ENCODE measurements at regions not wholly inside any gene's neighbourhood (a gene's known extent, or its start where the extent isn't known, plus 50 kb on each side); places are given as distances from the start of the nearest gene placed in this dataset.
"Not testable (repeated sequence)": the region's sequence is repeated elsewhere in the genome, so short reads cannot be mapped to it uniquely, and the experiment has no call there.

DNA sequence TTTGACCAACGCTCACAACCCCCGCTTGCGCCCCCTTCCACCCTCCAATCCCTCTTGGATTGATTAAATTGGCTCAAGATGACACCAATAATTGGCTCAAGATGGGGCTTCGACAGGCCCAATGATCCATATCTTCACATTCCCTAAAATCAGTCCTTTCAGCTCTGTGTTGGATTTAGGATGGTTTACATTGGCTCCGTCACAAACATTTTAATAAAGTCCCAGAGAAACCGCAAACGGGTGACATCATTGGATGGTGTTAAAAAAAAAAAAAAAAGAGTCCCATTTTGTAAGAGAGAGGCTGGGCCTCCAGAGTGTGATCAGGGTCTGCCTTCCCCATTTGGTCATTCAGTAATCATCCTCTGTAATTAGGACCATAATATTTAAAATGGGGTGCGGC, 113.4 kb upstream of the MRPS22 start:
- no peaks in the 10 kb centered on the region for H3K4me1 ChIP-seq (ENCODE audit: control insufficient read depth in 2 of 3, insufficient read depth in 2 of 3, low read depth in 1 of 3, low read length in 3 of 3)
- DNase-seq (no peak), FAIRE-seq (no peak)
- no peak overlapping the region for H3K27ac ChIP-seq (ENCODE audit: low read depth in 2 of 2, low read length in 2 of 2)
- no peaks in the 10 kb centered on the region for H3K36me3 ChIP-seq (ENCODE audit: control insufficient read depth in 2 of 3, insufficient read depth in 3 of 3, low read length in 3 of 3)
- no peaks in the 10 kb centered on the region for H3K9me3 ChIP-seq (ENCODE audit: control insufficient read depth in 2 of 3, insufficient read depth in 1 of 3, low read length in 3 of 3)
- no peak overlapping the region for H3K9ac ChIP-seq (ENCODE audit: low read length in 3 of 3)
- TF ChIP-seq, protein P1, sequence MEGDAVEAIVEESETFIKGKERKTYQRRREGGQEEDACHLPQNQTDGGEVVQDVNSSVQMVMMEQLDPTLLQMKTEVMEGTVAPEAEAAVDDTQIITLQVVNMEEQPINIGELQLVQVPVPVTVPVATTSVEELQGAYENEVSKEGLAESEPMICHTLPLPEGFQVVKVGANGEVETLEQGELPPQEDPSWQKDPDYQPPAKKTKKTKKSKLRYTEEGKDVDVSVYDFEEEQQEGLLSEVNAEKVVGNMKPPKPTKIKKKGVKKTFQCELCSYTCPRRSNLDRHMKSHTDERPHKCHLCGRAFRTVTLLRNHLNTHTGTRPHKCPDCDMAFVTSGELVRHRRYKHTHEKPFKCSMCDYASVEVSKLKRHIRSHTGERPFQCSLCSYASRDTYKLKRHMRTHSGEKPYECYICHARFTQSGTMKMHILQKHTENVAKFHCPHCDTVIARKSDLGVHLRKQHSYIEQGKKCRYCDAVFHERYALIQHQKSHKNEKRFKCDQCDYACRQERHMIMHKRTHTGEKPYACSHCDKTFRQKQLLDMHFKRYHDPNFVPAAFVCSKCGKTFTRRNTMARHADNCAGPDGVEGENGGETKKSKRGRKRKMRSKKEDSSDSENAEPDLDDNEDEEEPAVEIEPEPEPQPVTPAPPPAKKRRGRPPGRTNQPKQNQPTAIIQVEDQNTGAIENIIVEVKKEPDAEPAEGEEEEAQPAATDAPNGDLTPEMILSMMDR (IDR thresholded peaks at IDR 0.05; ENCODE audit: borderline replicate concordance, extremely low read depth, insufficient read depth): no peak
- no peaks in the 10 kb centered on the region for H3K27me3 ChIP-seq (ENCODE audit: control insufficient read depth, insufficient read depth, low read length)
- no peak overlapping the region for H3K4me3 ChIP-seq (ENCODE audit: low read length in 3 of 3)
- intact Hi-C loops (cut with DNase I): no loop called here

GRCh38 chr3:139231555-139232281, 112.1 kb upstream of the MRPS22 start:
- intact Hi-C loops (cut with DNase I): no loop called here
- Histone ChIP-seq H3K27ac (ENCODE audit: low read depth in 2 of 2, low read length in 2 of 2) (no peak overlapping the region), H3K36me3 (ENCODE audit: control insufficient read depth in 2 of 3, insufficient read depth in 3 of 3, low read length in 3 of 3) (no peaks in the 10 kb centered on the region), H3K27me3 (ENCODE audit: control insufficient read depth, insufficient read depth, low read length) (no peaks in the 10 kb centered on the region), H3K9me3 (ENCODE audit: control insufficient read depth in 2 of 3, insufficient read depth in 1 of 3, low read length in 3 of 3) (no peaks in the 10 kb centered on the region), H3K9ac (ENCODE audit: low read length in 3 of 3) (no peak overlapping the region), H3K4me1 (ENCODE audit: control insufficient read depth in 2 of 3, insufficient read depth in 2 of 3, low read depth in 1 of 3, low read length in 3 of 3) (no peaks in the 10 kb centered on the region), H3K4me3 (ENCODE audit: low read length in 3 of 3) (no peak overlapping the region)
- TF ChIP-seq, protein P1 (IDR thresholded peaks at IDR 0.05; ENCODE audit: borderline replicate concordance, extremely low read depth, insufficient read depth): no peak
- FAIRE-seq (no peak), DNase-seq (no peak)

GRCh38 chr3:139232341-139232740, 111.5 kb upstream of the MRPS22 start:
- not testable (repeated sequence) for H3K4me3 ChIP-seq (ENCODE audit: low read length in 3 of 3); H3K9me3 ChIP-seq (ENCODE audit: control insufficient read depth in 2 of 3, insufficient read depth in 1 of 3, low read length in 3 of 3)

GRCh38 chr3:139234491-139234890, 109.3 kb upstream of the MRPS22 start:
- no peak for DNase-seq
- no peak overlapping the region for H3K4me3 ChIP-seq (ENCODE audit: low read length in 3 of 3)
- TF ChIP-seq, protein P1 (IDR thresholded peaks at IDR 0.05; ENCODE audit: borderline replicate concordance, extremely low read depth, insufficient read depth): no peak

More at GRCh38 chr3:139232341-139232740, 111.5 kb upstream of the MRPS22 start:
- H3K9ac ChIP-seq (ENCODE audit: low read length in 3 of 3); H3K27ac ChIP-seq (ENCODE audit: low read depth in 2 of 2, low read length in 2 of 2); H3K4me1 ChIP-seq (ENCODE audit: control insufficient read depth in 2 of 3, insufficient read depth in 2 of 3, low read depth in 1 of 3, low read length in 3 of 3); DNase-seq; H3K27me3 ChIP-seq (ENCODE audit: control insufficient read depth, insufficient read depth, low read length); FAIRE-seq; H3K36me3 ChIP-seq (ENCODE audit: control insufficient read depth in 2 of 3, insufficient read depth in 3 of 3, low read length in 3 of 3); intact Hi-C loops (cut with DNase I): not testable (repeated sequence)

More at GRCh38 chr3:139234491-139234890, 109.3 kb upstream of the MRPS22 start:
- Histone ChIP-seq H3K27ac (ENCODE audit: low read depth in 2 of 2, low read length in 2 of 2) (no peak overlapping the region), H3K36me3 (ENCODE audit: control insufficient read depth in 2 of 3, insufficient read depth in 3 of 3, low read length in 3 of 3) (no peaks in the 10 kb centered on the region), H3K27me3 (ENCODE audit: control insufficient read depth, insufficient read depth, low read length) (no peaks in the 10 kb centered on the region), H3K9me3 (ENCODE audit: control insufficient read depth in 2 of 3, insufficient read depth in 1 of 3, low read length in 3 of 3) (no peaks in the 10 kb centered on the region), H3K4me1 (ENCODE audit: control insufficient read depth in 2 of 3, insufficient read depth in 2 of 3, low read depth in 1 of 3, low read length in 3 of 3) (no peaks in the 10 kb centered on the region), H3K9ac (ENCODE audit: low read length in 3 of 3) (no peak overlapping the region)
- no peak for FAIRE-seq
- intact Hi-C loops (cut with DNase I): no loop called here

Data from kidney (tissue), 13 donors.